ENCODE measurements at regions not wholly inside any gene's neighbourhood (a gene's known extent, or its start where the extent isn't known, plus 50 kb on each side); places are given as distances from the start of the nearest gene placed in this dataset.

GRCh38 chr13:99122171-99122570 is 78.5 kb upstream of the UBAC2 start:
- TF ChIP-seq, protein P1, sequence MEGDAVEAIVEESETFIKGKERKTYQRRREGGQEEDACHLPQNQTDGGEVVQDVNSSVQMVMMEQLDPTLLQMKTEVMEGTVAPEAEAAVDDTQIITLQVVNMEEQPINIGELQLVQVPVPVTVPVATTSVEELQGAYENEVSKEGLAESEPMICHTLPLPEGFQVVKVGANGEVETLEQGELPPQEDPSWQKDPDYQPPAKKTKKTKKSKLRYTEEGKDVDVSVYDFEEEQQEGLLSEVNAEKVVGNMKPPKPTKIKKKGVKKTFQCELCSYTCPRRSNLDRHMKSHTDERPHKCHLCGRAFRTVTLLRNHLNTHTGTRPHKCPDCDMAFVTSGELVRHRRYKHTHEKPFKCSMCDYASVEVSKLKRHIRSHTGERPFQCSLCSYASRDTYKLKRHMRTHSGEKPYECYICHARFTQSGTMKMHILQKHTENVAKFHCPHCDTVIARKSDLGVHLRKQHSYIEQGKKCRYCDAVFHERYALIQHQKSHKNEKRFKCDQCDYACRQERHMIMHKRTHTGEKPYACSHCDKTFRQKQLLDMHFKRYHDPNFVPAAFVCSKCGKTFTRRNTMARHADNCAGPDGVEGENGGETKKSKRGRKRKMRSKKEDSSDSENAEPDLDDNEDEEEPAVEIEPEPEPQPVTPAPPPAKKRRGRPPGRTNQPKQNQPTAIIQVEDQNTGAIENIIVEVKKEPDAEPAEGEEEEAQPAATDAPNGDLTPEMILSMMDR (IDR thresholded peaks at IDR 0.05), result no peak
- TF ChIP-seq POLR2AphosphoS5 (IDR thresholded peaks at IDR 0.05), result no peak

Measured in suprapubic skin (tissue), 3 donors.